Upper lobe of left lung (tissue), 4 donors: ENCODE measurements at regions not wholly inside any gene's neighbourhood (a gene's known extent, or its start where the extent isn't known, plus 50 kb on each side); places are given as distances from the start of the nearest gene placed in this dataset.

ENCODE experiments used
- CTCF ChIP-seq, 6 experiments: fragments of 450-650 bp in 4 of 6; fragments of 200-600 bp in 2 of 6; sonication (generic) in 2 of 6; IDR thresholded peaks; one replicate each; pipeline ENCODE4 v1.5.1; 2016 to 2019; ENCODE audit warnings: antibody characterized with exemption in 6 of 6
- POLR2A ChIP-seq, 4 donors: fragments of 450-650 bp; IDR thresholded peaks; one replicate each; pipeline ENCODE4 v1.5.1; 2016 to 2017; ENCODE audit warnings: antibody characterized with exemption in 4 of 4, mild to moderate bottlenecking in 2 of 4

GRCh38 chr20:10812759-10813327 is 139.0 kb upstream of the JAG1 start:
- TF ChIP-seq CTCF (IDR thresholded peaks at IDR 0.05) (no peak), POLR2A (IDR thresholded peaks at IDR 0.05) (no peak)
